ENCODE measurements at regions not wholly inside any gene's neighbourhood (a gene's known extent, or its start where the extent isn't known, plus 50 kb on each side); places are given as distances from the start of the nearest gene placed in this dataset.

GRCh38 chr5:92106808-92107207, 723.7 kb upstream of the ARRDC3 start:
- 31% methylated on average over 1 of the region's 1 CpG for WGBS (ENCODE audit: insufficient coverage, low coverage, low lambda C conversion rate, missing lambda C conversion rate)
- DNase-seq (no peak), ATAC-seq (no peak)
- intact Hi-C loops (cut with DNase I): no loop called here
- Histone ChIP-seq H3K4me3 (no peak overlapping the region), H3K27me3 (no peaks in the 10 kb centered on the region), H3K9me3 (no peaks in the 10 kb centered on the region), H3K4me1 (no peaks in the 10 kb centered on the region), H3K27ac (no peak overlapping the region), H3K36me3 (no peaks in the 10 kb centered on the region)
- TF ChIP-seq POLR2A (IDR thresholded peaks at IDR 0.05): no peak
- no peak for TF ChIP-seq CTCF (IDR thresholded peaks at IDR 0.05)

GRCh38 chr5:92104126-92104525, 721.0 kb upstream of the ARRDC3 start:
- ATAC-seq (no peak), DNase-seq (no peak)
- no peak overlapping the region for H3K4me3 ChIP-seq
- no peaks in the 10 kb centered on the region for H3K27me3 ChIP-seq
- no peak for TF ChIP-seq POLR2A (IDR thresholded peaks at IDR 0.05)
- TF ChIP-seq CTCF (IDR thresholded peaks at IDR 0.05): no peak
- no peaks in the 10 kb centered on the region for H3K9me3 ChIP-seq
- H3K36me3 ChIP-seq: no peaks in the 10 kb centered on the region
- H3K27ac ChIP-seq: no peak overlapping the region
- H3K4me1 ChIP-seq: no peaks in the 10 kb centered on the region
- intact Hi-C loops (cut with DNase I): no loop called here

- H3K4me3 ChIP-seq: no peak overlapping the region
- TF ChIP-seq CTCF (IDR thresholded peaks at IDR 0.05) (no peak), POLR2A (IDR thresholded peaks at IDR 0.05) (no peak)
- no peaks in the 10 kb centered on the region for H3K36me3 ChIP-seq
- no peaks in the 10 kb centered on the region for H3K27me3 ChIP-seq
- WGBS (ENCODE audit: insufficient coverage, low coverage, low lambda C conversion rate, missing lambda C conversion rate): 58% methylated on average over 3 of the region's 3 CpGs
- H3K9me3 ChIP-seq: no peaks in the 10 kb centered on the region
- DNase-seq (no peak), ATAC-seq (no peak)
- no peaks in the 10 kb centered on the region for H3K4me1 ChIP-seq
- intact Hi-C loops (cut with DNase I): no loop called here
- no peak overlapping the region for H3K27ac ChIP-seq
Observed at GRCh38 chr5:92102313-92102712, 719.2 kb upstream of the ARRDC3 start.

- H3K27ac ChIP-seq: no peak overlapping the region
- intact Hi-C loops (cut with DNase I): no loop called here
- TF ChIP-seq CTCF (IDR thresholded peaks at IDR 0.05) (no peak), POLR2A (IDR thresholded peaks at IDR 0.05) (no peak)
- no peaks in the 10 kb centered on the region for H3K4me1 ChIP-seq
- 42% methylated on average over 1 of the region's 1 CpG for WGBS (ENCODE audit: insufficient coverage, low coverage, low lambda C conversion rate, missing lambda C conversion rate)
- H3K9me3 ChIP-seq: no peaks in the 10 kb centered on the region
- ATAC-seq (no peak), DNase-seq (no peak)
- H3K36me3 ChIP-seq: no peaks in the 10 kb centered on the region
- no peaks in the 10 kb centered on the region for H3K27me3 ChIP-seq
- no peak overlapping the region for H3K4me3 ChIP-seq
Observed at GRCh38 chr5:92092239-92092638, 709.1 kb upstream of the ARRDC3 start.

- TF ChIP-seq CTCF (IDR thresholded peaks at IDR 0.05) (no peak), POLR2A (IDR thresholded peaks at IDR 0.05) (no peak)
- Histone ChIP-seq H3K4me3 (no peak overlapping the region), H3K27me3 (no peaks in the 10 kb centered on the region), H3K4me1 (no peaks in the 10 kb centered on the region), H3K36me3 (no peaks in the 10 kb centered on the region), H3K27ac (no peak overlapping the region), H3K9me3 (no peaks in the 10 kb centered on the region)
- intact Hi-C loops (cut with DNase I): no loop called here
- ATAC-seq (no peak), DNase-seq (no peak)
- 73% methylated on average over 8 of the region's 8 CpGs for WGBS (ENCODE audit: insufficient coverage, low coverage, low lambda C conversion rate, missing lambda C conversion rate)
Observed at GRCh38 chr5:92086059-92086811, 703.1 kb upstream of the ARRDC3 start.
